Activated T-helper 1 cell treated with anti-CD3 and anti-CD28 coated beads, Interleukin-2, amount 50 U/mL, for 16 hours (primary cell): ENCODE measurements at regions not wholly inside any gene's neighbourhood (a gene's known extent, or its start where the extent isn't known, plus 50 kb on each side); places are given as distances from the start of the nearest gene placed in this dataset.
"Not testable (repeated sequence)": the region's sequence is repeated elsewhere in the genome, so short reads cannot be mapped to it uniquely, and the experiment has no call there.

Experiments used
- DNase-seq, 2 donors: peaks; one replicate each; pipeline ENCODE4 v3.0.0-alpha.2; 2020; ENCODE audit warnings: low read depth in 1 of 2, low spot score in 1 of 2

GRCh38 chr2:2649109-2650072 is 318.3 kb upstream of the MYT1L start:
- no peak for DNase-seq

DNA sequence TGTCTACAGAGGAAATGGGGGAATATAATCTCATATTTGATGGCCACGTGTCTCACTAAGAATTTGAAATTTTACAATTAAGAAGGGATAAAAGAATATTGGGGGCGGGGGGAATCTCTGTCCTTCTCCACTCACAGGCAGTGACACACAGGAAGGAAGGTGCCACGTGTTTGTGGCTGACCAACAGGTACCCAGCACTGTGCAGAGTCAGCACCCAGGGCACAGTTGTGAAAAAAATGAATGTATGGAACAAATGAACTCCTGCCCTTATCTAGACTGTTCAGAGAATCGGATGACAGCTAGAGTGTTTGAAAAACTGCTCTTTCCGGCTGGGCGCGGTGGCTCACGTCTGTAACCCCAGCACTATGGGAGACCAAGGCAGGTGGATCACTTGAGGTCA is 317.0 kb upstream of the MYT1L start:
- DNase-seq = no peak

GRCh38 chr2:2647141-2647541 is 316.1 kb upstream of the MYT1L start:
- no peak for DNase-seq

GRCh38 chr2:2646433-2647051 is 315.5 kb upstream of the MYT1L start:
- no peak for DNase-seq

- no peak for DNase-seq
Observed at GRCh38 chr2:2645162-2645855, 314.2 kb upstream of the MYT1L start.

DNA sequence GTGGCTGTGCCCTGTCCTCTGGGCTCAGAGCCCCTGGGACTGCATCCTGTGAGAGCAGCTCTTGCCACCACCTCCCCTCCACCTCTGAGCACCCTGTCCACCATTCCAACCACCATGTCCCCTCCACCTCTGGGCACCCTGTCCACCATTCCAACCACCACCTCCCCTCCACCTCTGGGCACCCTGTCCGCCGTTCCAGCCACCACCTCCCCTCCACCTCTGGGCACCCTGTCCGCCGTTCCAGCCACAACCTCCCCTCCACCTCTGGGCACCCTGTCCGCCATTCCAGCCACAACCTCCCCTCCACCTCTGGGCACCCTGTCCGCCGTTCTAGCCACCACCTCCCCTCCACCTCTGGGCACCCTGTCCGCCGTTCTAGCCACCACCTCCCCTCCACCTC is 313.7 kb upstream of the MYT1L start:
- not testable (repeated sequence) for DNase-seq

DNA sequence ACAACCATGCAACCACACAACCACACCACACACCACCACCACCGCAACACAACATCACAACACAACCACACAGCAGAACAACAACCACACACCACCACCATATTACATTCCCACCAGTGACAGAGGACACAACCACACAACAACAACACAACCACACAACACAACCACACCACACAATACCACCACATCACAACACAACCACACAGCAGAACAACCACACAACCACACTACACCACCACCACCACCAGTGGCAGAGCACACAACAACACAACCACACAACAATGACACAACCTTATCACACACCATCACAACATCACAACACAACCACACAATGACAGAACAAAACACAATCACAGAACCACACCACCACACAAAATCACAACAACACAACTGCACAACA is 313.0 kb upstream of the MYT1L start:
- no peak for DNase-seq

- DNase-seq = no peak
Observed at GRCh38 chr2:2642906-2643890, 312.1 kb upstream of the MYT1L start.

- no peak for DNase-seq
Observed at GRCh38 chr2:2641541-2642410, 310.7 kb upstream of the MYT1L start.

GRCh38 chr2:2640818-2641217 is 309.7 kb upstream of the MYT1L start:
- DNase-seq = no peak

GRCh38 chr2:2640371-2640770 is 309.3 kb upstream of the MYT1L start:
- DNase-seq = no peak

DNA sequence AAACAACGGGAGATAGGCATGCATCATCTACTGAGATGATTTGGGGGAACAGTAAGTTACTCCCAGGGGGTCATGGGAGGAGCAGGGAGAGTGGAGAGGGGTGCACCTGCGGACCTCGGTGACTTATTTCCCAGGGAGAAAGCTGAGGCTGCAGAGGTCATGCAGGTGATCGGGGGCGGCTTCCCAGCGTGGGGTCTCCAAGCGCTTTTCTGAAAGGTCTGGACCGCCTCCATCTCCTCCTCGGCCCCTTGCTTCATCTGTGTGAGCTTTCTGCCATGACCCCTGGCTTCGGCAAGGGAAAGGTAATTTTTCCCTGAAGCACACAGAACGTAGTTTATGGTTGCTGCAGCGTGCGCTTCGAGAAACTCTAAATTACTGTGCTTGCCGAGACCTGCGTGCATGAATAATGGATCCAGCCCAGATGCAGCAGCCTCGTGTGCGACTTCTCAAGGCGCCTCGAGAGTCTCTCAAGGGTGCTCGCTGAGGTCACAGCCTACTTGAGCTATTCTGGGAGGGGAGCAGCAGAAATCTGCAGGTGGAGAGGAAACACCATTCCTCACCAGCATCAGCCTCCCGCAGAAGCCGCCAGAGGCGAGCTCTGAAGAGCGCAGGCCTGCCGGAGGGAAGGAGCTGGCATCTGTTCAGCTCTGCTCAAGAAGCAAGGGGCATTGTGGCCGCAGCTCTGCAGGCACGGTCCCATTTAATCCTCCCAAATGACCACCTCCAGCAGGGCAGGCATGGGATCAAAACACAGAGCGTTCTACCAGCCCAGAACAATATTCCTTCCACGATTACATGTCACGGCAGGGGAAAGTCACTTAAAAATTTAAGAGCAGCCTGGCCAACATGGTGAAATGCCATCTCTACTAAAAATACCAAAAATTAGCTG is 308.4 kb upstream of the MYT1L start:
- no peak for DNase-seq

- DNase-seq = no peak
Observed at GRCh38 chr2:2638547-2639220, 307.6 kb upstream of the MYT1L start.

DNA sequence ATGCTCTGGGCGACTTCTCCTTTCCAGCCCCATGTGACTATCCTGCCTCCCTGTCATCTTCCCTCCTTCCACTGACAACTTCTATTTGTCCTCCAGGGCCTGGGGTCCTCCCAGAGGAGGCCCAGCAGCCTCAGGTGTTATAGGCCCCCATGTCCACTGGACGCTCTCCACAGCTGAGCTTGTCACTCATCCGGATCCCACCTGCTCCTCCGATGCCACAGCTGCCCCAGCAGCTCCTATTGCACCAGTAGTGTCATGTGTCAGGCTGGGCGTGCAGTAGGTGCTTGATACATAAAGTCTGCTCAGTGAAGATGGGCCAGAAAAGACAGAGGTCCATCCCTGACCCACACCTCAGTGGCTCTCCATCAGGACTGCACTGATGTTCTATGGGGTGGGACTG is 305.7 kb upstream of the MYT1L start:
- DNase-seq = no peak

GRCh38 chr2:2635025-2635528 is 304.0 kb upstream of the MYT1L start:
- no peak for DNase-seq

GRCh38 chr2:2633017-2633416 is 301.9 kb upstream of the MYT1L start:
- no peak for DNase-seq

GRCh38 chr2:2623939-2624338 is 292.9 kb upstream of the MYT1L start:
- DNase-seq = no peak

- no peak for DNase-seq
Observed at GRCh38 chr2:2621855-2622254, 290.8 kb upstream of the MYT1L start.
